NCI-H1092 (cell line): ENCODE measurements at regions not wholly inside any gene's neighbourhood (a gene's known extent, or its start where the extent isn't known, plus 50 kb on each side); places are given as distances from the start of the nearest gene placed in this dataset.

Source experiments
- DNase-seq: peaks from one replicate; lab custom pipeline; 2025; lab: John Stamatoyannopoulos, UW

- no peak for DNase-seq
These were observed 226.9 kb upstream of the CRY1 start for GRCh38 chr12:107320033-107320928.

- DNase-seq = no peak
These were observed 227.7 kb upstream of the CRY1 start for GRCh38 chr12:107320929-107321631.

GRCh38 chr12:107322063-107322462, 228.7 kb upstream of the CRY1 start:
- no peak for DNase-seq

DNA sequence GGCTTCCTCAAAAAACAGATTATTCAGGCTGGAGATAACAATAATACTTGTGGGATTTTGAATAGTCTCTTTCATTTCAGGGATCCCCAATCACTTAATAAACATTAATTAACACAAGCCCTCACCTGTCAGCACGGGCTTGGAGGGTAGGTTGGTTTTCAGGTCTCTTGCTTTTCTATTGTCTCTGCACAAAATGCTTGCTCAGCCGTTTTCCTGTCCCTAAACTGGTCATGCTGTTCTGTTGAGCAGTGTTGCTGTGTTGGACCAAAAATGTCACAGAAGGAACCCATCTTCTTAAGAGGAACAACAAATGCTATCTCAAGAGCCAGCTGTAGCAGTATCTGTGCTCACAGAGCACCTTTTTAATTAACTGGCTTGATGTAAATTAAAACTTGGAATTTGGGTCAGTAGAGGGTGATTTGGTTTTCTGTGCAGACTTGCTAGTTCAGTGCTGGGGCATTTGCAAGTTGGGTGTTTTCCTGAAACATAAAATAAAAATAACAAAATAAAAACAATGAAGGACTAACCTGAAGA, 231.8 kb upstream of the CRY1 start:
- DNase-seq = no peak

DNA sequence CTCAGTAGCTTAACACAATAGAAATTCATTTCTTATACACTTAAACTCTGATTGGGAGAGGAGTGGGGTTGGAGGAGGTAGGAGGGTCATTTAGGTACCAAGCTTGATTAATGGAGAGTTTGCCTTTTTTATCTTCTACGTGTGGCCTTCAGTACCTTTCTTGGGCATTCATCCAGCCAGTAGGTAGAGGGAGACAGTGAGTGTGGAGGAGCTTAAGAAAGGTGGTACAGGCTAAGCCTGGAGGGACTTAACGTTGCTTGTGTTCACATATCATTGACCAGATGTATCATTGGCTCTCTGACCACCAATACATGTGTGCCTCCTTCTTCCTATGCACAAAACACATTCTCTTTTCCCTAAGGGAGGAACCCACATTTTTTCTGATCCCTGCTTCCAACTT, 232.9 kb upstream of the CRY1 start:
- no peak for DNase-seq

DNA sequence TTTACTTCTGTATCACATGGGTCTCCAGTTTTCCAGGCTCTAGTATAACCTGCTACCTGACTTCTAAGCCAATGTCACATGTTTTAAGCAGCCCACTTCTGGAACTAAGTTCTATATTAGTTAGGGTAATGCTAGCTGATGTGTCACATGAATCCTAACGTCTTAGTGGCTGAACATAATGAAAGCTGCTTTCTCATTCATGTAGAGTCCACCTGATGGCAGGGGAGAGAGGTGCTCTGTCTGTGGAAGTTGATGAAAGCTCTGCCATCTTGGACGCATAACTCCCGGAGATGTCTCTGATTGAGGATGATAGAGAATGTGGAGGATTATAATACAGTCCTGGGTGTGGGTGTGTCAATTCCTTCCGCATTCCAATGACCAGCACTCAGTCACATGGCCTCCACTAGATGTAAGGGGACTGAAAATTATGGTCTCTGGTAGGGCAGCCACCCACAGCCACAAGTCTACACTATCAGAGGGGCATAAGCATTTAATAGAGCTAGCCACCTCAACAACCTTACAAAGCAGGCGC, 234.4 kb upstream of the CRY1 start:
- DNase-seq = no peak

DNA sequence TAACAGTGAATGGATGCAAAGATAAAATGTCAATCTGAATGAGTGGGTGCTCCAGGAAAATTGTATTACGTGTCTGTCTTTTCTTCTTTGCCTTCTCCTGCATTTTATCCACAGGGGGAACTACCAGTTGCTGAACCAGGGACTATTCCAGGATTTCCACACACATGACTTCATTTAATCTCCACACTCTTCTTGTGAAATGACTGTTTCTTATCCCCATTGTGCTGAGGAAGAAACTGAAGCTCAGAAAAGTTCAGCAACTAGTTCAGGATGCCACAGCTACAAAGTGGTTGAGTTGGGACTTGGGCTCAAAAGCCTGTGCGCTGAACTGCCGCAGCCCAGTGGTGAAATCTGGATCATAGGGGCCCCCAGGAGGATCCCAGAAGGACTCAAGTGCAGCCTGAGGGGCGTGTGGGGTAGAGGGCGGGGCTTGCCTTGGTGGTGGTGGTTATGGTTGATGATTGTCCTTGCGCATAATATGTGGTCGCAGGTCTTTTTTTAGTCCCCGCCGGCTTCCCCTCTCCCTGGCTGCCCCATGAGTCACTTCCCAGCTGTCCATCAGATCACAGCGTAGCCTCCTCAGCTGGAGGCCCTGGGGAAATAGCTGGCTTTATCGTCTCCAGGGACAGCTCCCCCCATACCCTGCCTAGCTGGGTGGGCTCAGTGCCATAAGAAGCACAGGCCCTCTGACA, 235.2 kb upstream of the CRY1 start:
- no peak for DNase-seq

DNA sequence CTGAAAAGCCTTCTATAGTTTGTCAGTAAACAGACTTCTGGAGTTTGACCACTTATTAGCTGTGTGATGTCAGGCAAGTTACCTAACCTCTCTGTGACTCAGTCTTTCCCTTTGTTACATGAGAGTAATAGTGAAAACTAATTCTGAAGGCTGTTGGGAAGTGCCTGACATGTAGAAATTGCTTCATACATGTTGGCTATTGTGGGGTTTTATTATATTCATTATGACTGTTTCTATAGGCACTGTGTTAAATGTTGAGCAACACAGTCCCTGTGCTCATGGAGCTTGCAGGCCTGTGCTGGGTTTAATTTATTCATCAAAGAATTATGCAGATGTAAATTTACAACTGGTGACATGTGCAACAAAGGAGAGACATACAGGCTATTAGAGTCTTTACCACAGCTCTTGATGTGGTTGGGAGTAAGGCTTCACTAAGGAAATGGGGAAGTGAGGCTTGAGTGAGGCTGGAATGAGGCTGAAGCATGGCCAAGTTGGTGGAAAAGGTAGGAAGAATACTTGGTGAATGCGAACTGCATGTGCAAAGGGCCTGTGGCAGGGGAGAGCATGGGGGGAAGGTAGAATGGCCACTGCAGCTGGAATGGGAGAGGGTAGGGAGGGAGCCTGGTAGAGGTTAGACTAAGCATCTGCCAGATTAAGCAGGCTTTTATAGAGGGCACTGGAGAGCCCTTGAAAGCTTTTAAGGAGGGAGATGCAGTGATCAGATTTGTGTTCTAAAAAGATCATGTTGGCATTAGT, 236.4 kb upstream of the CRY1 start:
- no peak for DNase-seq

GRCh38 chr12:107330831-107331431, 237.6 kb upstream of the CRY1 start:
- DNase-seq = no peak

DNA sequence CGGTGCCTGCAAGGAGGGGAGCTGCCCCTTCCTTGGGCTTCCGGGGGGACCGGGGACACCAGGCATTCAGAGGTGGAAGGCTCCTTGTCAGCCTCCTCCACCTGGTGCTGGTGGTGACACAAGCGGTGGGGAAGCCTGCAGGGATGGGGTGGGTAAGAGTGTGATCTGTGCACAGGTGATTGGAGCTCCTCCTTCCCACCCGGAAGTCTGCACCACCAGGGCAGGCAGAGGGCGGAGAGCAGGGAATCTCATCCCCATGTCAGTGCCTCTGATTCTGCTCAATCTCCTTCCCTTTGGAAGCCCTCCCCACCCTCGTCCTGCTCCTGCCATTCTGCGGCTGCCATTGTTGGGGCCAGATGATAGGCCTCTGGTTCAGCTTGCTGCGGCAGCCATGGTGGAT, 238.1 kb upstream of the CRY1 start:
- DNase-seq = no peak

DNA sequence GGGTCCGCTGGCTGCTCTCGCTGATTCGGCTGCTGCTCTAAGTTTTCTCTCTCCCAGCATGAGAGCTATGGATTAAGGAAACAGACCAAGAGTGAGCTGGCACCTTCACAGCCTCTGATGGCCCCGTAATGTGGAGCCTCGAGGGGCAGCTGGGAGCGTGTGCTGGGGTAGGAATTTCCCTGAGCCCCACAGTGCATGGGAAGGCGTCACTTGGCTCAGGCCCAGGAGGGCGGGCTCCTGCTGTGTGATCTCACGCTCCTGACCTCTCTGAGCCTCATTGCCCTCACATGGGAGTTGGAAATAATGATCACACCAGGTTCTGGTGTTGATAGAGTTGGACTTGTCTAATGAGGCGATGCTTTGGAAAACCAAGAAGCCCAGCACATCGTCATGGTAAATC, 238.6 kb upstream of the CRY1 start:
- no peak for DNase-seq

- DNase-seq = no peak
These were observed 239.4 kb upstream of the CRY1 start for GRCh38 chr12:107332743-107333142.

DNA sequence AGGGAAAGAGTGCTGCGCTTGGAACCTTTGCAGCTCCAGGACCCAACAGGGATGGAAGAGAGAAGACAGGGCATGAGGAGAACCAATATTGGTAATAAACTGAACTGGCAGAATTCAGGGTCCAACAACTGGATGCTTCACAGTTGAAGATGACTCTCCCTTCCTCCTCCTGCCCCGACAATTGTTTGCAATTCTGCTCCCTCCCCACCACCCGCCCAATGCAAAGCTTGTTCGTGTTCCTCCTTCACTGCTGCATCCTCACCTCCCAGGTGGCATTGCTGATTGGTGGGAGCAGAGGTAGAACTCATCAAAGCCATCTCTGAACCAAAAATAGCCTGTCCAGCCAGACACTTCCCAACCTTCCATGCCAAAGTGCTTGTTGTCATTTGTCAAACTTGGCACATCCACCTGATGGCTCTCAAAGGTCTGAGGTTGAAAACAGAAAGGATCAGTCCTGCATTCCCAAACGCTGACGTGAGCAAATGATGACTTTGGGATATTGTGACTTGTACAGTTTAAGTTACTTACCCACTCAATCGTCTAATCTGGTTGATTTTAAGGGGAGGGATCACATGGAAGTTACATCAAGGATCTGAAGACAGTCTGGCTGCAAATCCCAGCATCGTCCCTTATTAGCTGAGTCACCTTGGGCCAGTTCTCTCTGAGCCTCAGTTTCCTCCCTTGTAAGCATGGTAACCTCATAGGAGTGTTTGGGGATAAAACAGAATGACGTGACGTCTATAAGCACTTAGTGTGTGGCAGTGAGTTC, 242.6 kb upstream of the CRY1 start:
- no peak for DNase-seq

- no peak for DNase-seq
These were observed 243.3 kb upstream of the CRY1 start for GRCh38 chr12:107336695-107337094.

DNA sequence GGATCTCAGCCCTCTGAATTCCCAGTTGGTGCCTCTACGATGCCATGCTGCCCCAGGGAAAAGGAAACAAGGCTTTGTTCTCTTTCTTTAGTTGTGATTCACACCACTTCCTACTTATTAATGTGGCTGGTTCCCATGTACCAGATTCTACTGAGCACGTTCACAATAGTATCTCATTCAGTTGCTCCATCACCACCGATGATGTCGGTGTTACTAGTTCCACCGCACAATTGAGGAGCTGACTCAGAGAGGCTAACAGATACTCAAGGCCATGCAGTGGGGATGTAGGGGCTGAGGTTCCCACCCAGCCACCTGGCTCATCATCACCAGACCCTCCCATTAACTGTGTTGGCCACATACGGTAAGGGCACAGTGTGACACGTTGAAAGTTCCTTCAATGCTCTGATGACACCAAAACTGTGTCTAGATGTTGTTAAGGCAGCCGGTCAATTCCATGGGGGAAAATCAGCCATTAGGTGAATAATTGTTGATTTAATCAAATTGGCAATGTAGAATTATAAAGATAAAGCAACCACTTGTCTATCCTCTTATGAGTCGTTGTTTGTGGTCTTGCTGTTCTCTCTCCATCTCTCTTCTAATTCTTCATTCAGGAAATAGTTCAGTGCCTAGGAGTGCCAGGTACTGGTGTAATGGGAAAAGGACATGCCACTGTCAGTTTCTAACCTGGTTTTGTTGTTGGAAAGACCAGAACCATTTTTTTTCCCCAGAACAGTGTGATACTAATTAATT, 244.2 kb upstream of the CRY1 start:
- no peak for DNase-seq

DNA sequence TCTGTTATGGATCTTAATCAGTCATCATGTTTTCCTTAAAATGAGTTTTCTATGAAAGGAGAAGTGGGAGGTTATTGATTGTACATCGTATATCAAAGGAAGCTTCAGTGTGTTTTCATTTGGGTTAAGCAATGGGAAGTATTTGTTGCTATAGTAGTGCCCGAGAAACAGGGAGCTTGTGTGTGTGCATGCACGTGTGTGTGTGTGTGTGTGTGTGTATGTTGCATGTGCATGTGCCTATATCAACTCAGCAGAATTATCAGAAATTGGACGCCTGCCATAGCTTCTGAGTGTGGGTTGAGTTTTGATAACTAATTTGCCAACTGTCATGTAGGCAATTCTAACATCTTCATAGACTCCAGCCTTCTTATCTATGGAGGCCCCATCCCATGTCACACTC, 246.1 kb upstream of the CRY1 start:
- DNase-seq = no peak

DNA sequence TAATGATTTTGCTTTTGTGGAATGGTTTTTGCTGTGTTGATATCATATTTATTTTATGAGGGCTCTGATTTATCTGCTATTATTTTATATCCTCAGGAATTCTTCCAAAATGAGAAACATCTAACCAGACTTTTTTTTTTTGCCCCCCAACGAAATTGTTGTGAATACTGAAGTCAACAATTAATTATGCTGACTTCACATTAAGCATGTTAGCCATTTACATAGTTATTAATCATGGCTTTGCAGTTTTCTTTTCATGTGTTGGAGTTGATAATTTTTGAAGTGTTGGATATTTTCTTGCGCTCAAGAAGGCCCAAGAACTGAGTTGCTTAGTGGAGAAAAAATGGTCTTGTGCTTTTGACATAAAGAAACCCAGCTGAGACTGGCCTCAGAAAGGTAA, 246.6 kb upstream of the CRY1 start:
- no peak for DNase-seq

- no peak for DNase-seq
These were observed 247.5 kb upstream of the CRY1 start for GRCh38 chr12:107340898-107341297.

DNA sequence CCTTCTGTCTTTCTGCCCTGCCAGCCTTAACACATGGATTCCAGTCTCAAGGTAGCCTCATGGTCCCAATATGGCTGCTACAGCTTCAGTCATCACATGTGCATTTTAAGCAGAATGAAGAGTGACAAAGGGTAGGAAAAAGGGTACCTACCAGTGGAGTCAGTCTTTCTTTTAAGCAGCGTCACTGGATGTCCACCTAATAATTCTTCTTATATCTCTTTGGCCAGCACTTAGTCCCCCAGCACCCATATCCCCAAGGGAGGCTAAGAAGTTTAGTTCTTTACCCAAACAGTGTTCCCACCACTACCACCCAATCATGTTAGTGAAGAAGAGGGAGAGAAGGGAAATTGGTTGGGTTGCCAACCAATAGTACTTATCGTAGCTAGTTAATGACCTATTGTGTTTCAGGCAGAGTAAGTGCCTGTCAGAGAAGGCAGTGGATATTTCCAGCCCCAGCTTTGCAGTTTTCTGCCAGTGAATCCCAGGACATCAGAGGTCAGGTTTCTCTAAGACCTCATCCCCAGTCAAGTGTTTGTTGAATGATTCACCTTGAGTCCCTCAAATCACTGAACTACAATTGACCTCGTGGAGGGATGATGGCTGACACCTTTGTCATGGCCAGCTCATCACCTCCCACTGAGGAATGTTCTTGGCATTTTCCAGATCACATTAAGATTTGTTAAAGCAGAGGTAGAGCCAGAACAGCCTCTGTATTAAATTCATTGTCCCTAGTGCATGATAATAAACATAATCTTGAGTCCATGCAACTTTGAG, 250.9 kb upstream of the CRY1 start:
- DNase-seq = no peak
